ENCODE measurements at regions not wholly inside any gene's neighbourhood (a gene's known extent, or its start where the extent isn't known, plus 50 kb on each side); places are given as distances from the start of the nearest gene placed in this dataset.

- no peak for DNase-seq (ENCODE audit: low spot score)
Measured at GRCh38 chr20:60687213-60687612, 564.8 kb upstream of the CDH4 start.

GRCh38 chr20:60690771-60691170 lies 561.3 kb upstream of the CDH4 start:
- no peak for DNase-seq (ENCODE audit: low spot score)

- DNase-seq (ENCODE audit: low spot score), result no peak
Measured at GRCh38 chr20:60691966-60692615, 560.0 kb upstream of the CDH4 start.

- DNase-seq (ENCODE audit: low spot score), result no peak
Measured at GRCh38 chr20:60693496-60694133, 558.4 kb upstream of the CDH4 start.

GRCh38 chr20:60694763-60695162 lies 557.3 kb upstream of the CDH4 start:
- DNase-seq (ENCODE audit: low spot score), result no peak

GRCh38 chr20:60695226-60696000 lies 556.6 kb upstream of the CDH4 start:
- no peak for DNase-seq (ENCODE audit: low spot score)

GRCh38 chr20:60697252-60697651 lies 554.8 kb upstream of the CDH4 start:
- DNase-seq (ENCODE audit: low spot score), result no peak

GRCh38 chr20:60700728-60701127 lies 551.3 kb upstream of the CDH4 start:
- no peak for DNase-seq (ENCODE audit: low spot score)

GRCh38 chr20:60704147-60704546 lies 547.9 kb upstream of the CDH4 start:
- no peak for DNase-seq (ENCODE audit: low spot score)

- DNase-seq (ENCODE audit: low spot score), result no peak
Measured at GRCh38 chr20:60713396-60713795, 538.7 kb upstream of the CDH4 start.

GRCh38 chr20:60715172-60715571 lies 536.9 kb upstream of the CDH4 start:
- no peak for DNase-seq (ENCODE audit: low spot score)

- no peak for DNase-seq (ENCODE audit: low spot score)
Measured at GRCh38 chr20:60718743-60719480, 533.1 kb upstream of the CDH4 start.

GRCh38 chr20:60725311-60725906 lies 526.7 kb upstream of the CDH4 start:
- DNase-seq (ENCODE audit: low spot score), result no peak

GRCh38 chr20:60727425-60727824 lies 524.6 kb upstream of the CDH4 start:
- DNase-seq (ENCODE audit: low spot score), result no peak

GRCh38 chr20:60728705-60729104 lies 523.4 kb upstream of the CDH4 start:
- DNase-seq (ENCODE audit: low spot score), result no peak

GRCh38 chr20:60729135-60729900 lies 522.7 kb upstream of the CDH4 start:
- DNase-seq (ENCODE audit: low spot score), result no peak

- no peak for DNase-seq (ENCODE audit: low spot score)
Measured at GRCh38 chr20:60732322-60732721, 519.7 kb upstream of the CDH4 start.

GRCh38 chr20:60748086-60748485 lies 504.0 kb upstream of the CDH4 start:
- no peak for DNase-seq (ENCODE audit: low spot score)

- no peak for DNase-seq (ENCODE audit: low spot score)
Measured at GRCh38 chr20:60749804-60750602, 502.1 kb upstream of the CDH4 start.

- DNase-seq (ENCODE audit: low spot score), result no peak
Measured at GRCh38 chr20:60750909-60751308, 501.2 kb upstream of the CDH4 start.

Measured in ureter (tissue), 1 donor.